NCI-H146 (cell line): ENCODE measurements at regions not wholly inside any gene's neighbourhood (a gene's known extent, or its start where the extent isn't known, plus 50 kb on each side); places are given as distances from the start of the nearest gene placed in this dataset.
"Not testable (repeated sequence)": the region's sequence is repeated elsewhere in the genome, so short reads cannot be mapped to it uniquely, and the experiment has no call there.

Source experiments
- DNase-seq: peaks from one replicate; lab custom pipeline; 2025; lab: John Stamatoyannopoulos, UW

DNA sequence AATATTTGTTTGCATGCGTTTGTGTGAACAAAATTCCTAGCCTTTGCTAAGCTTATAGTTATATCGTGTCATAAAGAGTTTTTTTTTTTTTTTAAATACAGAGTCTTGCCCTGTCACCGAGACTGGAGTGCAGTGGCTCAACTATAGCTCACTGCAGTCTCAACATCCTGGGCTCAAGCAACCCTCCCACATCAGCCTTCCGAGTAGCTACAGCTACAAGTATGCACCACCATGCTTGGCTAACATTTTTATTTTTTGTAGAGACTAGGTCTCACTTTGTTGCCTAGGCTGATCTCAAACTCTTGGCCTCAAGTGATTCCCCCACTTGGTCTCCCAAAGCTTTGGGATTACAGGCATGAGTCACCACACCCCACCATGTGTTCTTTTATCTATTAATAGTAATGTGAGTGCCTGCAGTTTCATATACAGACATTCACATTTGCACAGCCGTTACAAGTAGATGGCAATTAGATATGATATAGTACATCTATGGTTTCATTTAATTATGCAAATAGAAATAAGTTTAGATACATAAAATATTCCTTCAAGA lies 848.6 kb downstream of the PDCD6IP start:
- DNase-seq = peak; percentile 35

DNA sequence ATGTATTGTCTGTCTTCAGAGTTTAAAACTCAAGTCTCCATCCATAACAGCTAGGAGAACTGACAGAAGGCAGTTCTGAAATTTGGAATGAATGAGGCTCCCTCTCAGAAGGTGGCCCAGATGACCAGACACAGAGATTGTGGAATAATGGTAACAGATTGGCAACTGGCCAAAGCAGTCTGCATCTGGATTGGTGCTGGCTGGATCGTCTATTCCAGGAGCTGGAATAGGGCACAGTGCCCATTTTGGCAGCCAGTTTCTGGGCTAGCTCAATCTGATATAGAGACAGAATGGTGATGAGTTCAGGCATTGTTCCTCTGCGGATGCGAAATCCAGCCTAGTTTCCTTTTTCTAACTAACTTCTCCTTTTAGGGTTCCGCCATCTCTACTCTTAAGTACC lies 851.7 kb downstream of the PDCD6IP start:
- DNase-seq = no peak

DNA sequence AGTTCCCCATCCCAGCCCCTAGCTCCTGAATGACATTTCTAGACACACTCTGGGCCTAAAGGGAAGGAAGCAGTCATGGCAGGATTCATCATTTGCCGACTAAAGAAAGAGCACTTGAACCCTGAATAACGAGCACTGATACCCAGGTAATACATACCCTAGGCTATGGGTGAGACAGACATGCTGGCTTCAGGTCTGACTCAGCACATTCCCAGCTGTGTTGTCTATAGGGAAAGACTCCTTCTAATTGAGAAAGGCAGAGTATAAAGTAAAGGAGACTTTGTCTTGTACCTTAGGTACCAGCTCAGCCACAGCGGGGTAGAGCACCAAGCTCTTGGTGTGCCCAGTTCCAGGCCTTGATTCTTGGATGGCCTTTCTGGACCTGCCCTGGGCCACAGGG lies 870.5 kb downstream of the PDCD6IP start:
- no peak for DNase-seq

- DNase-seq = no peak
Measured at GRCh38 chr3:34669490-34669889, 871.1 kb downstream of the PDCD6IP start.

DNA sequence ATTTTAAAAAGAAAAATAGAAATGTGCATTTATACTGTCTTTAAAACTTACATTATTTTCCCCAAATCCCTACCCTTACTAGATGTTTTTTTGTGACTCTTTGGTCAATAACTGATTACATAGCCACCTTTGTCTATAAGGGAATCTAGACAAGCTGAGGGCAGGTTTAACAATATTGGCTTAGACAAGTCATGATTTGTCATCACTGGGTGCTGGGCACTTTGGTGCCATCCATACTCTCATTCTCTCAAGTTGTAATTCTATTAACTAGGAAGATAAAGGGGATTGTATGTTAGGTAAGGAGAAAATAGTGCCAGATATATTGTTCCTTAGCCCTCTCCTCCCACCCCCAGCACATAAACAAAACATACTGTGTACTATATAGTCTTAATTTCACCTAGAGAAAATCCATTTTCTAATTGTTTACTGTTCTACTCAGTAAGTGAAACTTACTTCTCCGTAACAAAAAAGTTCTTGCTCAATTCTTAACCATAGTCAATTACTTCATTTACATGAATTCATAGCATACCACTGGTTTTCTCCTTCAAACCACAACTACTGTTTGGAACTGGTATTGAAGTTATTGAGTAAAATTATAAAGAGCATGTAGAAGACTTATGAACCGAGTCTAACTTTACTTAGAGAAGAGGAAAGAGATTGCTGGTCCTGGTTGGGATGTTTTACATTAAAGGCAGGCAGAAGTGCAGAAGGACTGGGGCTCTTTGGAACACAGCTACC lies 877.1 kb downstream of the PDCD6IP start:
- no peak for DNase-seq

DNA sequence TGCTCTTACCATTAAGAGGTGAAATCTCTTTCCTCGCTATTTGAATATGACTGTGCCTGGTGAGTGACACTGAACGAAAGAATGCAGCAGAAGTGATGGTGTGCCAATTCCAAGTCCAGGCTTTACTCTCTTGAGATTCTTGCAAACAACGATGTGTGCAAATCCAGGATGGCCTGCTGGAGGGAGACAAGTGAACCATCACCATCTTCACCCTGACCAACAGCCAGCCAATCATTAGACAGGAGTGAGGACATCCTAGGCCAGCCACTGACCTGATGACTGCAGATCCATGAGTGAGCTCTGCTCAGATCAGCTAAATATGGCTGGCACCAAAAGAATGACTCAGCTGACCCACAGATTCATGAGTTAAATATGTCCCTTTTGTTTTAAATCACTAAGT lies 878.0 kb downstream of the PDCD6IP start:
- DNase-seq = no peak

- no peak for DNase-seq
Measured at GRCh38 chr3:34678575-34678974, 880.1 kb downstream of the PDCD6IP start.

- DNase-seq = not testable (repeated sequence)
Measured at GRCh38 chr3:34679055-34679454, 880.6 kb downstream of the PDCD6IP start.

- DNase-seq = peak; percentile 48
Measured at GRCh38 chr3:34683851-34684250, 885.4 kb downstream of the PDCD6IP start.

GRCh38 chr3:34686541-34686940 lies 888.1 kb downstream of the PDCD6IP start:
- DNase-seq = no peak

DNA sequence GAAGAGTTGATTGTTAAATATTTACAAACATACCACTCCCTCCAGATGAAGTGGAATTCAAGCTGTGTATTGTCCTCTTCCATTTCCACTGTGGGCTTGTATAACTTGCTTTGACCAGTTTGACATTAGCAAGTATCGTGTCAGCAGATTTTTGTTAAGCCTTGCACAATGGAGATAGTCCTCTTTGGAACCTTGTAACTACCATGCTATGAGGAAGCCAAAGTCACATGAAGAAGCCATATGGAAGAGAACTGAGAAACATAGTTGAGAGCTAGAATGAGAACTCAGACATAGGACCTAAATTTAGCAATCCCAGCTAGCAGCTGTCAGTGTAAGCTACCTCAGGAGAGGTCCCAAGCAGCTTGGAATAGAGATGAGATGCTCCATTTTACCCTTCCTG lies 889.2 kb downstream of the PDCD6IP start:
- no peak for DNase-seq

GRCh38 chr3:34696831-34697230 lies 898.4 kb downstream of the PDCD6IP start:
- no peak for DNase-seq

GRCh38 chr3:34703053-34703452 lies 904.6 kb downstream of the PDCD6IP start:
- DNase-seq = no peak

DNA sequence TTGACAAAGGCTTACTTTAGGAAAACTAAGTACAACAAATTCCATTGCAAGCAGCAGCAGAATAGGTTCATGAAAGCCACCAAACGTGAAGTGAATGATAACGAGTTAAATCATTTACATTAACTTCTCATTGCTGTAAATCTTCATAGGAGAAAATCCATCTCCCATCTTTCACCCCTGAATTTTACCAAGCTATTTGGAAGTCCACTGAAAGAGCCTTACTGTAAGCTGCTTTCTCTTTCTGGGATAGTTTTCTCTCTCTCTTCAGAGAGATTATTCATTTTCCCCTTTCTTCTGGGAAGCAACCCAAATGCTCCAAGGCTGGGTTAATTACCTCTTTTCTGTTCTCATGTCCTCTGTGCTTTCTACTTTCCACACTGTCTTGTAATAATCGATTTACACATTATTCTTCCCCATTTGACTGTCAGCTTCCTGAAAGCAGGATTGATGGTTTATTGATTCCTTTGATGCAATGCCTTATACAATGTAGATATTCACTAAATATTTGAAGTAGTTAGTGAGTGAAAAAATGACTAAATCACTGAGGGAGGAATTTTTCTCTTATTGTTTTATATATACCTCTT lies 914.3 kb upstream of the ARPP21 start:
- DNase-seq = peak; percentile 1

- DNase-seq = peak; percentile 3
Measured at GRCh38 chr3:34725774-34726173, 913.6 kb upstream of the ARPP21 start.

- no peak for DNase-seq
Measured at GRCh38 chr3:34727700-34728099, 911.6 kb upstream of the ARPP21 start.

- no peak for DNase-seq
Measured at GRCh38 chr3:34742151-34742550, 897.2 kb upstream of the ARPP21 start.

DNA sequence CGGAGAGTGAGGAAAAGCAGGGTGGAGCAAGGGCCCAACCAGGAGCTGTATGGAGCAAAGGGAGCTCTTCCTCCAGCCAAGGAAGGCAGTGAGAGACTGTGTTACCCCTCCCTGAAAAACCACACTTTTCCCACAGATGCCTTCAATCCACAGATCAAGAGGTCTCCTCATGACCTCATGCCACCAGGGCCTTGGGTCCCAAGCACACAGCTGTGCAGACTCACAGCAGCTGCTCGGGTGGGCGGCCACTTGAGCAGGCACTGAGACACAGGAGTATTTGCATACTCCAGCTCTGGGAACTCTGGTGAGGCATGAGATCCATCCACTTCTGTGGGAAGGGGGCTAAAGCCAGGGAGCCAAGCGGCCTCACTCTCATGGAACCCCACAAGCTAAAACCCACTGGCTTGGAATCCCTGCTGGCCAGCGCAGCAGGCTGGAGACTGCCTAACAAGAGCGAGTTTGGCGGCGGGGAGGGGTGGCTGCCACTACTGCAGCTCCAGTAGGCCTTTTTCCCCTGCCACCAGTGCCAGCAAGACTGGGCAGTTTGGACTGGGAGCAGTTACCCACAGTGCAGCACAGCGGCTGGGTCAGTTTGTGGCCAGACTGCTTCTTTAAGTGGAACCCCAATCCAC lies 880.6 kb upstream of the ARPP21 start:
- DNase-seq = no peak

DNA sequence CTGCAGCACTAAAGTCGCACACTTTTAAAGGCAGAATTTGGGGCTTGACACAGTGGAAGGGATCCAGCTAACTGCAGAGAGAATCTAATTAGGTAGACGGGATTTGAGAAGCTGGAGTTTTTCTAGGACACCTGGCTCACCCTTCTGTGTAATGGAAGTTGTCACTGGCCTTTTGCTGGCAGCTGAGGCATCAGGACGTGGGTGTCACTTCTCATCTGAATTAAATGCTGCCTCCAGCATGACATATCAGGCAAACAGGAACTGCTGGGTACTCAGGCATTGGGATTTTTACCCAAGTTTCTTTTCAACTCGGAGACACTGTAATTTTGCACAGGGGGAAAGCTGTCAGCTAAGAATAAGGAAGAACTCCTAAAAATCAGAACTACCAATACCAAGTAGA lies 861.9 kb upstream of the ARPP21 start:
- no peak for DNase-seq

GRCh38 chr3:34779092-34779491 lies 860.2 kb upstream of the ARPP21 start:
- no peak for DNase-seq

GRCh38 chr3:34780294-34780693 lies 859.0 kb upstream of the ARPP21 start:
- DNase-seq = no peak

GRCh38 chr3:34780973-34781372 lies 858.4 kb upstream of the ARPP21 start:
- no peak for DNase-seq

GRCh38 chr3:34782871-34783270 lies 856.5 kb upstream of the ARPP21 start:
- no peak for DNase-seq
